ENCODE measurements at regions not wholly inside any gene's neighbourhood (a gene's known extent, or its start where the extent isn't known, plus 50 kb on each side); places are given as distances from the start of the nearest gene placed in this dataset.
"Not testable (repeated sequence)": the region's sequence is repeated elsewhere in the genome, so short reads cannot be mapped to it uniquely, and the experiment has no call there.

- H3K4me1 ChIP-seq: no peaks in the 10 kb centered on the region
- TF ChIP-seq POLR2AphosphoS5 (IDR thresholded peaks at IDR 0.05) (no peak), EP300 (IDR thresholded peaks at IDR 0.05) (no peak), POLR2A (IDR thresholded peaks at IDR 0.05) (no peak), CTCF (IDR thresholded peaks at IDR 0.05) (no peak)
- H3K4me3 ChIP-seq: no peak overlapping the region
- no peak overlapping the region for H3K27ac ChIP-seq
- no peak for DNase-seq
- no peaks in the 10 kb centered on the region for H3K9me3 ChIP-seq
- intact Hi-C loops (cut with DNase I): no loop called here
- no peaks in the 10 kb centered on the region for H3K36me3 ChIP-seq
- no peaks in the 10 kb centered on the region for H3K27me3 ChIP-seq
- WGBS, 2 donors: 94 to 96% methylated on average over 4 of the region's 4 CpGs
These were observed 127.9 kb upstream of the MROH9 start for GRCh38 chr1:170807432-170807831.

GRCh38 chr1:170808216-170808885, 127.0 kb upstream of the MROH9 start:
- 22 to 65% methylated on average over 3 of the region's 3 CpGs for WGBS, 2 donors
- no peak for DNase-seq
- no peaks in the 10 kb centered on the region for H3K36me3 ChIP-seq
- H3K4me3 ChIP-seq: no peak overlapping the region
- TF ChIP-seq POLR2A (IDR thresholded peaks at IDR 0.05): no peak
- TF ChIP-seq EP300 (IDR thresholded peaks at IDR 0.05): no peak
- no peak for TF ChIP-seq POLR2AphosphoS5 (IDR thresholded peaks at IDR 0.05)
- TF ChIP-seq CTCF (IDR thresholded peaks at IDR 0.05): no peak
- no peaks in the 10 kb centered on the region for H3K4me1 ChIP-seq
- no peaks in the 10 kb centered on the region for H3K9me3 ChIP-seq
- H3K27me3 ChIP-seq: no peaks in the 10 kb centered on the region
- intact Hi-C loops (cut with DNase I): no loop called here
- no peak overlapping the region for H3K27ac ChIP-seq

GRCh38 chr1:170811013-170811412, 124.3 kb upstream of the MROH9 start:
- DNase-seq; H3K27me3 ChIP-seq; H3K4me3 ChIP-seq; H3K4me1 ChIP-seq; H3K36me3 ChIP-seq; intact Hi-C loops (cut with DNase I); H3K9me3 ChIP-seq; H3K27ac ChIP-seq: not testable (repeated sequence)
- WGBS, 2 donors: 77 to 82% methylated on average over 7 of the region's 7 CpGs

- TF ChIP-seq EP300 (IDR thresholded peaks at IDR 0.05) (no peak), POLR2A (IDR thresholded peaks at IDR 0.05) (no peak), POLR2AphosphoS5 (IDR thresholded peaks at IDR 0.05) (no peak), CTCF (IDR thresholded peaks at IDR 0.05) (no peak)
- intact Hi-C loops (cut with DNase I): no loop called here
- no peaks in the 10 kb centered on the region for H3K36me3 ChIP-seq
- WGBS, 2 donors: 96 to 97% methylated on average over 2 of the region's 2 CpGs
- H3K27ac ChIP-seq: no peak overlapping the region
- no peaks in the 10 kb centered on the region for H3K4me1 ChIP-seq
- no peak overlapping the region for H3K4me3 ChIP-seq
- H3K27me3 ChIP-seq: no peaks in the 10 kb centered on the region
- H3K9me3 ChIP-seq: no peaks in the 10 kb centered on the region
- DNase-seq: no peak
These were observed 115.6 kb upstream of the MROH9 start for GRCh38 chr1:170819781-170820180.

GRCh38 chr1:170823120-170823519, 112.2 kb upstream of the MROH9 start:
- no peaks in the 10 kb centered on the region for H3K27me3 ChIP-seq
- DNase-seq: no peak
- TF ChIP-seq POLR2AphosphoS5 (IDR thresholded peaks at IDR 0.05) (no peak), POLR2A (IDR thresholded peaks at IDR 0.05) (no peak), CTCF (IDR thresholded peaks at IDR 0.05) (no peak), EP300 (IDR thresholded peaks at IDR 0.05) (no peak)
- no peaks in the 10 kb centered on the region for H3K9me3 ChIP-seq
- no peak overlapping the region for H3K4me3 ChIP-seq
- no peaks in the 10 kb centered on the region for H3K36me3 ChIP-seq
- 83 to 84% methylated on average over 2 of the region's 2 CpGs for WGBS, 2 donors
- H3K27ac ChIP-seq: no peak overlapping the region
- no peaks in the 10 kb centered on the region for H3K4me1 ChIP-seq
- intact Hi-C loops (cut with DNase I): no loop called here
